ENCODE measurements at regions not wholly inside any gene's neighbourhood (a gene's known extent, or its start where the extent isn't known, plus 50 kb on each side); places are given as distances from the start of the nearest gene placed in this dataset.

GRCh38 chr13:19048381-19048780 is 133.2 kb downstream of the TUBA3C start:
- H3K27ac ChIP-seq: no peak overlapping the region
- no peaks in the 10 kb centered on the region for H3K9me3 ChIP-seq
- TF ChIP-seq POLR2A (IDR thresholded peaks at IDR 0.05) (no peak), POLR2AphosphoS5 (IDR thresholded peaks at IDR 0.05; ENCODE audit: insufficient read depth in 1 of 2, low read depth in 1 of 2) (no peak), CTCF (IDR thresholded peaks at IDR 0.05) (no peak)
- no peak overlapping the region for H3K4me3 ChIP-seq
- no peaks in the 10 kb centered on the region for H3K27me3 ChIP-seq
- no peaks in the 10 kb centered on the region for H3K4me1 ChIP-seq
- intact Hi-C loops (cut with DNase I): no loop called here
- no peaks in the 10 kb centered on the region for H3K36me3 ChIP-seq
- DNase-seq (ENCODE audit: extremely low spot score in 2 of 2): no peak

GRCh38 chr13:19023115-19023514 is 158.5 kb downstream of the TUBA3C start:
- TF ChIP-seq CTCF (IDR thresholded peaks at IDR 0.05): no peak
- no peak for TF ChIP-seq POLR2AphosphoS5 (IDR thresholded peaks at IDR 0.05; ENCODE audit: insufficient read depth in 1 of 2, low read depth in 1 of 2)
- no peak for TF ChIP-seq POLR2A (IDR thresholded peaks at IDR 0.05)
- H3K4me3 ChIP-seq: no peak overlapping the region
- intact Hi-C loops (cut with DNase I): no loop called here

DNA sequence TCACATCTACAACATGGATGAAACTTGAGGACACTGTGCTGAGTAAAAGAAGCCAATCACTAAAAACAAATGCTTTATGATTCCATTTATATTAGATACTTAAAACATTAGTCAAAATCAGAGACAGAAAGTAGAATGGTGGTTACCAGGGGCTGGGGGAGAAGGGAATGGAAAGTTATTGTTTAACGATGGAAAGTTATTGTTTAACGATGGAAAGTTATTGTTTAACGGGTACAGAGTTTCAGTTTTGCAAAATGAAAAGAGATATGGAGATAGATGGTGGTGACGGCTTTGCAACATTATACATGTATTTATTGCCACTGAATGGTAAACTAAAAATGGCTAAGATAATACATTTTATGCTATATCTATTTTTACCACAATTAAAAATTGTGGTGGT is 160.6 kb downstream of the TUBA3C start:
- Histone ChIP-seq H3K27me3 (no peaks in the 10 kb centered on the region), H3K27ac (no peak overlapping the region), H3K36me3 (no peaks in the 10 kb centered on the region), H3K4me3 (no peak overlapping the region), H3K9me3 (no peaks in the 10 kb centered on the region), H3K4me1 (no peaks in the 10 kb centered on the region)
- intact Hi-C loops (cut with DNase I): no loop called here
- no peak for DNase-seq (ENCODE audit: extremely low spot score in 2 of 2)
- TF ChIP-seq CTCF (IDR thresholded peaks at IDR 0.05): no peak
- no peak for TF ChIP-seq POLR2A (IDR thresholded peaks at IDR 0.05)
- no peak for TF ChIP-seq POLR2AphosphoS5 (IDR thresholded peaks at IDR 0.05; ENCODE audit: insufficient read depth in 1 of 2, low read depth in 1 of 2)

More at GRCh38 chr13:19023115-19023514, 158.5 kb downstream of the TUBA3C start:
- no peaks in the 10 kb centered on the region for H3K9me3 ChIP-seq
- H3K27ac ChIP-seq: no peak overlapping the region
- H3K4me1 ChIP-seq: no peaks in the 10 kb centered on the region
- no peaks in the 10 kb centered on the region for H3K36me3 ChIP-seq
- no peaks in the 10 kb centered on the region for H3K27me3 ChIP-seq
- DNase-seq (ENCODE audit: extremely low spot score in 2 of 2): no peak

DNA sequence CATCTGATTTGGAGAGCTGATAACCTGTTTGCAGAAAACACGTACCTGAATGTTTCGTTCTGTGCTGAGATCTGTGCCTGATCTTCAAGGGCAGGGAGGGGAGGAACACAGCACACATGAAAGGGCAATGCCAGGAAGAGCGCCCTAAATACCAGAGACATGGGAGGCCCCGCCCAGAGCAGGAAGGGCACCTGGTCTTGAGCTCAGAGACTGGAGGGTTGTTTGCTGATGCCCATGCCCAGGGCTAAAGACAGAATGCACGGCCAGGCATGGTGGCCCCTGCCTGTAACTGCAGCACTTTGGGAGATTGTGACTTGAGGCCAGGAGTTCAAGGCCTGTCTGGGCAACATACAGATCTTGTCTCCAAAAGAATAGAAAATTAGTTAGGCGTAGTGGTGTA is 183.2 kb downstream of the TUBA3C start:
- Histone ChIP-seq H3K27me3 (no peaks in the 10 kb centered on the region), H3K9me3 (no peaks in the 10 kb centered on the region), H3K27ac (no peak overlapping the region), H3K4me1 (no peaks in the 10 kb centered on the region), H3K4me3 (no peak overlapping the region), H3K36me3 (no peaks in the 10 kb centered on the region)
- intact Hi-C loops (cut with DNase I): no loop called here
- TF ChIP-seq POLR2AphosphoS5 (IDR thresholded peaks at IDR 0.05; ENCODE audit: insufficient read depth in 1 of 2, low read depth in 1 of 2) (no peak), POLR2A (IDR thresholded peaks at IDR 0.05) (no peak), CTCF (IDR thresholded peaks at IDR 0.05) (no peak)
- DNase-seq (ENCODE audit: extremely low spot score in 2 of 2): no peak

DNA sequence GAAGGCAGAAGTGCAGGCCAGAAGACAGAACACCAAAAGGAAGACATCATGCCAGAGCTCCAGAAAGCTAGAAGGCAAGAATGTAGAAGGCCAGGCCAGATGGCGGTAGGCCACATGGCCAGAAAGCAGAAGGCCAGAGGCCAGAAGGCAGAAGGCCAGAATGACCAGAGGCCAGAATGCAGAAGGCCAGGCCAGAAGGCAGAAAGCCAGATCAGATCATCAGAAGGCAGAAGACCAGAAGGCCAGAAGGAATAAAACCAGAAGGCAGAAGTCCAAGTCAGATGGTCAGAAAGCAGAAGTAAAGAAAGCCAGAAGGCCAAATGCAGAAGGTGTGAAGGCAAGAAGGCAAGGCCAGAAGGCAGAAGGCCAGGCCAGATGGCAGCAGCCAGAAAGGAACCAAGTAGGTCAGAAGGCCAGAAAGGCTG is 185.0 kb downstream of the TUBA3C start:
- H3K36me3 ChIP-seq: no peaks in the 10 kb centered on the region
- no peaks in the 10 kb centered on the region for H3K27me3 ChIP-seq
- H3K27ac ChIP-seq: no peak overlapping the region
- no peak for DNase-seq (ENCODE audit: extremely low spot score in 2 of 2)
- no peaks in the 10 kb centered on the region for H3K9me3 ChIP-seq
- no peak for TF ChIP-seq CTCF (IDR thresholded peaks at IDR 0.05)
- TF ChIP-seq POLR2A (IDR thresholded peaks at IDR 0.05): no peak
- TF ChIP-seq POLR2AphosphoS5 (IDR thresholded peaks at IDR 0.05; ENCODE audit: insufficient read depth in 1 of 2, low read depth in 1 of 2): no peak
- no peaks in the 10 kb centered on the region for H3K4me1 ChIP-seq
- H3K4me3 ChIP-seq: no peak overlapping the region
- intact Hi-C loops (cut with DNase I): no loop called here
